PC-9 (cell line): ENCODE measurements at regions not wholly inside any gene's neighbourhood (a gene's known extent, or its start where the extent isn't known, plus 50 kb on each side); places are given as distances from the start of the nearest gene placed in this dataset.

Source experiments
- EZH2 ChIP-seq: fragments of 200-600 bp; sonication (generic); IDR thresholded peaks from 2 replicates; pipeline ENCODE4 v1.8.0; 2017; ENCODE audit warnings: antibody characterized with exemption, low read depth
- TF ChIP-seq, protein P1 (sequence below): fragments of 200-600 bp; sonication (generic); conservative IDR thresholded peaks from 2 replicates; pipeline ENCODE4 v1.6.1; 2017; ENCODE audit warnings: mixed run types, antibody characterized with exemption, mild to moderate bottlenecking, moderate library complexity

DNA sequence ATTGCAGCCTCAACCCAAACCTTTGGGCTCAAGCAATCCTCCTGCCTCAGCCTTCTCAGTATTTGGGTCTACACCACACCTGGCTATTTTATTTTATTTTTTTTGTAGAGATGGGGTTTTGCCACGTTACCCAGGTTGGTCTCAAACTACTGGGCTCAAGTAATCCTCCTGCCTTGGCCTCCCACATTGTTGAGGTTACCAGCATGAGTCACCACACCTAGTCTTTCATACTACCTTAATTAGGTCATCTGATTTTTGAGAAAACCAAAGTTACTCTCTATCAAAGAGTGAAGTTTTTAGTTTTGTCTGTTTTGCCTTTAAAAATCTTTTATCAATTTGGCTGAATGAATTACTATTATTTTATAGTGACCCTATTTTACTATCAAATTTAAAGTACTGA, 335.6 kb upstream of the LRRC4C start:
- TF ChIP-seq, protein P1, sequence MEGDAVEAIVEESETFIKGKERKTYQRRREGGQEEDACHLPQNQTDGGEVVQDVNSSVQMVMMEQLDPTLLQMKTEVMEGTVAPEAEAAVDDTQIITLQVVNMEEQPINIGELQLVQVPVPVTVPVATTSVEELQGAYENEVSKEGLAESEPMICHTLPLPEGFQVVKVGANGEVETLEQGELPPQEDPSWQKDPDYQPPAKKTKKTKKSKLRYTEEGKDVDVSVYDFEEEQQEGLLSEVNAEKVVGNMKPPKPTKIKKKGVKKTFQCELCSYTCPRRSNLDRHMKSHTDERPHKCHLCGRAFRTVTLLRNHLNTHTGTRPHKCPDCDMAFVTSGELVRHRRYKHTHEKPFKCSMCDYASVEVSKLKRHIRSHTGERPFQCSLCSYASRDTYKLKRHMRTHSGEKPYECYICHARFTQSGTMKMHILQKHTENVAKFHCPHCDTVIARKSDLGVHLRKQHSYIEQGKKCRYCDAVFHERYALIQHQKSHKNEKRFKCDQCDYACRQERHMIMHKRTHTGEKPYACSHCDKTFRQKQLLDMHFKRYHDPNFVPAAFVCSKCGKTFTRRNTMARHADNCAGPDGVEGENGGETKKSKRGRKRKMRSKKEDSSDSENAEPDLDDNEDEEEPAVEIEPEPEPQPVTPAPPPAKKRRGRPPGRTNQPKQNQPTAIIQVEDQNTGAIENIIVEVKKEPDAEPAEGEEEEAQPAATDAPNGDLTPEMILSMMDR: no peak
- TF ChIP-seq EZH2: no peak
